HEK293 (cell line): ENCODE measurements at regions not wholly inside any gene's neighbourhood (a gene's known extent, or its start where the extent isn't known, plus 50 kb on each side); places are given as distances from the start of the nearest gene placed in this dataset.
A peak's percentile ranks its signal among the peaks of the same experiment; 100 is the strongest.

Experiments
- CTCF ChIA-PET: fragments of 350-600 bp; formaldehyde crosslinking; extraction: SDS; loops from one replicate; lab custom pipeline; 2021; ENCODE audit warnings: antibody characterized with exemption; lab: Yijun Ruan, JAX
- POLR2A ChIA-PET: fragments of 300-600 bp; formaldehyde crosslinking; extraction: SDS; loops from one replicate; lab custom pipeline; 2020; ENCODE audit warnings: antibody characterized with exemption, inconsistent platforms; lab: Yijun Ruan, JAX
- H3K27ac ChIP-seq: fragments of 200-500 bp; sonication (Bioruptor generic); 2 replicates; pipeline ENCODE4 v1.5.1; 2014; ENCODE audit warnings: low read depth, low read length, control low read depth, inconsistent platforms; ENCODE audit errors: extremely low read depth
- H3K36me3 ChIP-seq, 2 experiments: fragments of 200-500 bp in 1 of 2; sonication (Bioruptor generic) in 1 of 2; 1 replicate in 1 of 2; 2 replicates in 1 of 2; pipeline ENCODE4 v1.5.1; 2014 to 2017; ENCODE audit warnings: inconsistent platforms in 2 of 2, low read length in 2 of 2; ENCODE audit not compliant: control insufficient read depth in 2 of 2, insufficient read depth in 1 of 2
- H3K4me1 ChIP-seq: fragments of 200-500 bp; sonication (Bioruptor generic); 2 replicates; pipeline ENCODE4 v1.5.1; 2014; ENCODE audit warnings: mild to moderate bottlenecking, low read length, inconsistent platforms; ENCODE audit not compliant: control insufficient read depth, insufficient read depth
- H3K4me3 ChIP-seq: 2 replicates; pipeline ENCODE4 v1.5.1; 2011; ENCODE audit warnings: low read depth, mild to moderate bottlenecking, control low read depth, low read length, moderate library complexity
- H3K9me3 ChIP-seq: fragments of 200-500 bp; sonication (Bioruptor generic); 2 replicates; pipeline ENCODE4 v1.5.1; 2014; ENCODE audit warnings: low read depth, low read length, inconsistent platforms; ENCODE audit not compliant: control insufficient read depth, insufficient read depth
- EGR2 ChIP-seq: fragments of 450-650 bp; formaldehyde crosslinking; IDR thresholded peaks from 2 replicates; pipeline ENCODE4 v1.5.1; 2016; ENCODE audit warnings: low read depth, missing biosample characterization, missing genetic modification characterization
- IKZF3 ChIP-seq: fragments of 450-650 bp; IDR thresholded peaks from 2 replicates; pipeline ENCODE4 v1.5.0; 2018; ENCODE audit warnings: missing biosample characterization, mild to moderate bottlenecking, missing genetic modification characterization, moderate library complexity
- KLF7 ChIP-seq: fragments of 450-650 bp; formaldehyde crosslinking; IDR thresholded peaks from 2 replicates; pipeline ENCODE4 v1.5.1; 2016; ENCODE audit warnings: missing biosample characterization, missing genetic modification characterization, borderline replicate concordance
- MYNN ChIP-seq: fragments of 450-650 bp; formaldehyde crosslinking; IDR thresholded peaks from 2 replicates; pipeline ENCODE4 v1.5.1; 2016; ENCODE audit warnings: missing biosample characterization, missing genetic modification characterization, borderline replicate concordance
- SCRT2 ChIP-seq: fragments of 450-650 bp; formaldehyde crosslinking; IDR thresholded peaks from 2 replicates; pipeline ENCODE4 v1.5.1; 2016; ENCODE audit warnings: missing biosample characterization, missing genetic modification characterization
- ZBTB48 ChIP-seq: fragments of 450-650 bp; formaldehyde crosslinking; IDR thresholded peaks from 2 replicates; pipeline ENCODE4 v1.5.1; 2016; ENCODE audit warnings: missing biosample characterization, missing genetic modification characterization
- ZFHX2 ChIP-seq: fragments of 450-650 bp; formaldehyde crosslinking; conservative IDR thresholded peaks from 2 replicates; pipeline ENCODE4 v1.5.1; 2016; ENCODE audit warnings: missing biosample characterization, missing genetic modification characterization
- ZNF112 ChIP-seq: fragments of 450-650 bp; formaldehyde crosslinking; IDR thresholded peaks from 2 replicates; pipeline ENCODE4 v1.5.0; 2017; ENCODE audit warnings: missing biosample characterization, missing genetic modification characterization
- ZNF169 ChIP-seq: fragments of 450-650 bp; formaldehyde crosslinking; IDR thresholded peaks from 2 replicates; pipeline ENCODE4 v1.5.1; 2016; ENCODE audit warnings: missing biosample characterization, missing genetic modification characterization
- ZNF202 ChIP-seq: fragments of 450-650 bp; formaldehyde crosslinking; IDR thresholded peaks from 2 replicates; pipeline ENCODE4 v1.5.1; 2016; ENCODE audit warnings: missing biosample characterization, missing genetic modification characterization, borderline replicate concordance
- ZNF223 ChIP-seq: fragments of 450-650 bp; formaldehyde crosslinking; IDR thresholded peaks from 2 replicates; pipeline ENCODE4 v1.5.1; 2016; ENCODE audit warnings: missing biosample characterization, missing genetic modification characterization
- ZNF239 ChIP-seq: fragments of 450-650 bp; formaldehyde crosslinking; IDR thresholded peaks from 2 replicates; pipeline ENCODE4 v1.5.1; 2016; ENCODE audit warnings: missing biosample characterization, missing genetic modification characterization
- ZNF335 ChIP-seq: fragments of 450-650 bp; formaldehyde crosslinking; conservative IDR thresholded peaks from 2 replicates; pipeline ENCODE4 v1.5.1; 2016; ENCODE audit warnings: missing biosample characterization, missing genetic modification characterization
- ZNF423 ChIP-seq: fragments of 450-650 bp; formaldehyde crosslinking; IDR thresholded peaks from 2 replicates; pipeline ENCODE4 v1.5.1; 2016; ENCODE audit warnings: missing biosample characterization, missing genetic modification characterization
- ZNF488 ChIP-seq: fragments of 450-650 bp; formaldehyde crosslinking; IDR thresholded peaks from 2 replicates; pipeline ENCODE4 v1.5.1; 2016; ENCODE audit warnings: missing biosample characterization, missing genetic modification characterization
- ZNF529 ChIP-seq: fragments of 450-650 bp; formaldehyde crosslinking; IDR thresholded peaks from 2 replicates; pipeline ENCODE4 v1.5.1; 2017; ENCODE audit warnings: missing genetic modification characterization, missing biosample characterization; ENCODE audit not compliant: insufficient replicate concordance
- ZNF530 ChIP-seq: fragments of 450-650 bp; formaldehyde crosslinking; IDR thresholded peaks from 2 replicates; pipeline ENCODE4 v1.5.1; 2016; ENCODE audit warnings: low read depth, missing biosample characterization, missing genetic modification characterization
- ZNF585B ChIP-seq: fragments of 450-650 bp; formaldehyde crosslinking; IDR thresholded peaks from 2 replicates; pipeline ENCODE4 v1.5.1; 2016; ENCODE audit warnings: missing biosample characterization, missing genetic modification characterization
- ZNF623 ChIP-seq: fragments of 450-650 bp; formaldehyde crosslinking; IDR thresholded peaks from 2 replicates; pipeline ENCODE4 v1.5.1; 2016; ENCODE audit warnings: missing biosample characterization, missing genetic modification characterization
- ZNF660 ChIP-seq: fragments of 450-650 bp; IDR thresholded peaks from 2 replicates; pipeline ENCODE4 v1.5.1; 2018; ENCODE audit warnings: missing biosample characterization, mild to moderate bottlenecking, missing genetic modification characterization
- ZNF670 ChIP-seq: fragments of 450-650 bp; formaldehyde crosslinking; IDR thresholded peaks from 2 replicates; pipeline ENCODE4 v1.5.1; 2016; ENCODE audit warnings: missing biosample characterization, missing genetic modification characterization, low read depth
- ZNF677 ChIP-seq: fragments of 450-650 bp; IDR thresholded peaks from 2 replicates; pipeline ENCODE4 v1.5.0; 2018; ENCODE audit warnings: missing biosample characterization, mild to moderate bottlenecking, missing genetic modification characterization, moderate library complexity
- ZSCAN23 ChIP-seq: fragments of 450-650 bp; formaldehyde crosslinking; IDR thresholded peaks from 2 replicates; pipeline ENCODE4 v1.5.1; 2016; ENCODE audit warnings: missing biosample characterization, missing genetic modification characterization
- ZXDB ChIP-seq: fragments of 450-650 bp; formaldehyde crosslinking; IDR thresholded peaks from 2 replicates; pipeline ENCODE4 v1.5.1; 2016; ENCODE audit warnings: missing biosample characterization, missing genetic modification characterization
- TF ChIP-seq, protein P1 (sequence below): fragments of 450-650 bp; formaldehyde crosslinking; IDR thresholded peaks from 2 replicates; pipeline ENCODE4 v1.5.1; 2016; ENCODE audit warnings: missing biosample characterization, missing genetic modification characterization, borderline replicate concordance
- TF ChIP-seq, protein P2 (sequence below): fragments of 450-650 bp; formaldehyde crosslinking; IDR thresholded peaks from 2 replicates; pipeline ENCODE4 v1.5.1; 2016; ENCODE audit warnings: missing biosample characterization, missing genetic modification characterization
- TF ChIP-seq, protein P3 (sequence below): fragments of 450-650 bp; formaldehyde crosslinking; IDR thresholded peaks from 2 replicates; pipeline ENCODE4 v1.5.1; 2016; ENCODE audit warnings: missing biosample characterization, missing genetic modification characterization

DNA sequence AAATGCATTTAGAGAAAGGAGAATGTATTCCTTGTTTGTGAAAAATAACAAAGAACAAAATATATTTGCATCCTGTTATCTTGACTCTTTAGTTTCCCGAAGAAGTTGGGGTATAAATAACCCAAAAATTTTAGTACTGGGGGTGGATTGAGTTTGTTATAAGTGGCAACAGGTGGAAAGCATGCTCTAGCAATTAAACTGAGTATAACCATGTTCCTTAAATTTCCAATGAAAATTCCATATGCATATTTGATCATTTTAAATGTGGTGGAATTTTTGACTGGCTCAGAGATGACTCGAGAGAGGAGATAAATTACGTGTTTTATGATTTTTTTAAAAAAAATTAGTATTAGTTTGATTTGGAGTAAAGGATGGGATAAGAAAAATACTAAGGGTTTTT is 348.9 kb downstream of the TGFB2 start:
- no peak overlapping the region for H3K27ac ChIP-seq
- no peaks in the 10 kb centered on the region for H3K9me3 ChIP-seq
- H3K4me3 ChIP-seq = no peak overlapping the region
- TF ChIP-seq ZNF530 = no peak
- no peak for TF ChIP-seq ZXDB
- TF ChIP-seq ZNF335 (tag by site-specific recombination) = no peak
- TF ChIP-seq ZNF529 (tag by site-specific recombination) = no peak
- TF ChIP-seq ZNF488 (tag by site-specific recombination) = no peak
- TF ChIP-seq SCRT2 (tag by site-specific recombination) = peak; percentile 81
- no peak for TF ChIP-seq ZNF585B (tag by site-specific recombination)
- TF ChIP-seq IKZF3 = no peak
- no peaks in the 10 kb centered on the region for H3K36me3 ChIP-seq
- CTCF ChIA-PET = no interaction called here
- no peaks in the 10 kb centered on the region; the same call in 1 of the 2 replicates for H3K4me1 ChIP-seq
- POLR2A ChIA-PET = no interaction called here

- TF ChIP-seq ZNF677 (no peak), ZFHX2 (peak; percentile 66), ZNF223 (no peak), MYNN (tag by site-specific recombination) (no peak), ZNF660 (tag by site-specific recombination) (no peak), EGR2 (tag by site-specific recombination) (0 out of 2 replicates have a peak, but pooled peaks have one; percentile 22), ZSCAN23 (tag by site-specific recombination) (no peak)
- Histone ChIP-seq H3K4me3 (no peak overlapping the region), H3K36me3 (no peaks in the 10 kb centered on the region), H3K9me3 (no peaks in the 10 kb centered on the region), H3K27ac (no peak overlapping the region), H3K4me1 (no peaks in the 10 kb centered on the region; the same call in 1 of the 2 replicates)
- ChIA-PET POLR2A (no interaction called here), CTCF (no interaction called here)
Observed at GRCh38 chr1:218694636-218695035, 349.5 kb downstream of the TGFB2 start.

- TF ChIP-seq ZNF623 (tag by site-specific recombination) (no peak), ZNF423 (tag by site-specific recombination) (no peak)
- TF ChIP-seq, all 188 proteins: peak for 0
- no peak overlapping the region for H3K27ac ChIP-seq
- no peaks in the 10 kb centered on the region for H3K36me3 ChIP-seq
- H3K9me3 ChIP-seq = no peaks in the 10 kb centered on the region
- CTCF ChIA-PET = interaction anchor here (0.5 kb wide), 1 partner anchor 357 kb away, joined by 3 read pairs; no protein-coding TSS in a partner anchor
- POLR2A ChIA-PET = no interaction called here
- no peaks in the 10 kb centered on the region; the same call in 1 of the 2 replicates for H3K4me1 ChIP-seq
- no peak overlapping the region for H3K4me3 ChIP-seq
Observed at GRCh38 chr1:218695525-218695924, 350.4 kb downstream of the TGFB2 start.

DNA sequence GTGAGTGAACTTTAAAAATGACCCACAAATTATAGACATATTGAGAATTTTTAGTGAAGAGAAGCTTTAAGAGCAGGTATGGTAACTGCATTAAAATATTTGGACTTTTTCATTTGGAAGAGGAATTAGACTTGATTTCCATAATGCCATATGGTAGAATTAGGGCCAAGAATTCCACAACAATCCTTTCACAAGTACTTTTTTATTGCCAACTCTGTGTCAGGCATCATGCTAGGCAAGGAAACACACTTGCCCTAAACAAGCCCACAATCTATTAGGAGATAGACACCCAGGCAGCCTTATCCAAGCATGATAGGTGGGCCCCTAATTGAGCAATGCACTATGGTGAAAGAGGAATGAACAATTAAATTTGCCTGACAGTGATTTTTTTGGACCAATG is 353.0 kb downstream of the TGFB2 start:
- H3K4me1 ChIP-seq = no peaks in the 10 kb centered on the region; the same call in 1 of the 2 replicates
- CTCF ChIA-PET = interaction anchor here (0.6 kb wide), 1 partner anchor 520 kb away, joined by 3 read pairs; no protein-coding TSS in a partner anchor
- POLR2A ChIA-PET = no interaction called here
- H3K4me3 ChIP-seq = no peak overlapping the region
- H3K27ac ChIP-seq = no peak overlapping the region
- no peaks in the 10 kb centered on the region for H3K9me3 ChIP-seq
- no peaks in the 10 kb centered on the region for H3K36me3 ChIP-seq
- TF ChIP-seq, protein P1, sequence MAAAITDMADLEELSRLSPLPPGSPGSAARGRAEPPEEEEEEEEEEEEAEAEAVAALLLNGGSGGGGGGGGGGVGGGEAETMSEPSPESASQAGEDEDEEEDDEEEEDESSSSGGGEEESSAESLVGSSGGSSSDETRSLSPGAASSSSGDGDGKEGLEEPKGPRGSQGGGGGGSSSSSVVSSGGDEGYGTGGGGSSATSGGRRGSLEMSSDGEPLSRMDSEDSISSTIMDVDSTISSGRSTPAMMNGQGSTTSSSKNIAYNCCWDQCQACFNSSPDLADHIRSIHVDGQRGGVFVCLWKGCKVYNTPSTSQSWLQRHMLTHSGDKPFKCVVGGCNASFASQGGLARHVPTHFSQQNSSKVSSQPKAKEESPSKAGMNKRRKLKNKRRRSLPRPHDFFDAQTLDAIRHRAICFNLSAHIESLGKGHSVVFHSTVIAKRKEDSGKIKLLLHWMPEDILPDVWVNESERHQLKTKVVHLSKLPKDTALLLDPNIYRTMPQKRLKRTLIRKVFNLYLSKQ (tag by site-specific recombination) = no peak
- TF ChIP-seq ZNF239 (tag by site-specific recombination) (no peak), ZNF169 (no peak), ZBTB48 (tag by site-specific recombination) (no peak), KLF7 (tag by site-specific recombination) (no peak), ZNF112 (no peak), ZNF202 (tag by site-specific recombination) (no peak), ZNF670 (tag by site-specific recombination) (no peak)
- TF ChIP-seq, protein P2, sequence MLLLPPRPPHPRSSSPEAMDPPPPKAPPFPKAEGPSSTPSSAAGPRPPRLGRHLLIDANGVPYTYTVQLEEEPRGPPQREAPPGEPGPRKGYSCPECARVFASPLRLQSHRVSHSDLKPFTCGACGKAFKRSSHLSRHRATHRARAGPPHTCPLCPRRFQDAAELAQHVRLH (tag by site-specific recombination) = no peak
- TF ChIP-seq, protein P3, sequence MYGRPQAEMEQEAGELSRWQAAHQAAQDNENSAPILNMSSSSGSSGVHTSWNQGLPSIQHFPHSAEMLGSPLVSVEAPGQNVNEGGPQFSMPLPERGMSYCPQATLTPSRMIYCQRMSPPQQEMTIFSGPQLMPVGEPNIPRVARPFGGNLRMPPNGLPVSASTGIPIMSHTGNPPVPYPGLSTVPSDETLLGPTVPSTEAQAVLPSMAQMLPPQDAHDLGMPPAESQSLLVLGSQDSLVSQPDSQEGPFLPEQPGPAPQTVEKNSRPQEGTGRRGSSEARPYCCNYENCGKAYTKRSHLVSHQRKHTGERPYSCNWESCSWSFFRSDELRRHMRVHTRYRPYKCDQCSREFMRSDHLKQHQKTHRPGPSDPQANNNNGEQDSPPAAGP (tag by site-specific recombination) = no peak
